Neuronal stem cell (in vitro differentiated cells): ENCODE measurements at regions not wholly inside any gene's neighbourhood (a gene's known extent, or its start where the extent isn't known, plus 50 kb on each side); places are given as distances from the start of the nearest gene placed in this dataset.

Source experiments
- DNase-seq: peaks from one replicate; pipeline ENCODE4 v3.0.0-alpha.2; 2013; ENCODE audit warnings: low spot score
- H2AFZ ChIP-seq: one replicate; pipeline ENCODE4 v1.6.1; 2013; ENCODE audit warnings: mild to moderate bottlenecking, low read length, inconsistent platforms
- H2AK5ac ChIP-seq: 2 replicates; pipeline ENCODE4 v1.6.1; 2013; ENCODE audit warnings: low read depth, mild to moderate bottlenecking, inconsistent platforms, low read length, moderate library complexity, mixed read lengths
- H2BK120ac ChIP-seq: 2 replicates; pipeline ENCODE4 v1.6.1; 2013; ENCODE audit warnings: low read depth, mild to moderate bottlenecking, inconsistent platforms, low read length, moderate library complexity, mixed read lengths
- H2BK12ac ChIP-seq: one replicate; pipeline ENCODE4 v1.6.1; 2013; ENCODE audit warnings: low read length, inconsistent platforms
- H2BK15ac ChIP-seq: 2 replicates; pipeline ENCODE4 v1.6.1; 2013; ENCODE audit warnings: mild to moderate bottlenecking, low read length, inconsistent platforms, mixed read lengths
- H2BK5ac ChIP-seq: one replicate; pipeline ENCODE4 v1.6.1; 2013; ENCODE audit warnings: inconsistent platforms, mild to moderate bottlenecking, low read length, moderate library complexity
- H3K14ac ChIP-seq: one replicate; pipeline ENCODE4 v1.6.1; 2013; ENCODE audit warnings: low read length, inconsistent platforms
- H3K18ac ChIP-seq: 2 replicates; pipeline ENCODE4 v1.6.1; 2013; ENCODE audit warnings: low read length, inconsistent platforms
- H3K23ac ChIP-seq: 2 replicates; pipeline ENCODE4 v1.6.1; 2013; ENCODE audit warnings: low read depth, mild to moderate bottlenecking, mixed read lengths, low read length, inconsistent platforms; ENCODE audit not compliant: poor library complexity
- H3K27ac ChIP-seq: replicated peaks from 3 replicates; pipeline ENCODE4 v1.5.1; 2013; ENCODE audit warnings: low read length, inconsistent platforms
- H3K27me3 ChIP-seq, 3 experiments: 2 replicates each; pipeline ENCODE4 v1.6.1; 2013; ENCODE audit warnings: low read length in 3 of 3, mild to moderate bottlenecking in 2 of 3, inconsistent platforms in 1 of 3, low read depth in 1 of 3, mixed read lengths in 1 of 3, moderate library complexity in 1 of 3; ENCODE audit not compliant: control insufficient read depth in 3 of 3, insufficient read depth in 3 of 3
- H3K36me3 ChIP-seq, 2 donors: replicated peaks in 1 of 2; 2 replicates each; pipeline ENCODE4 v1.6.1; 2013; ENCODE audit warnings: low read length in 2 of 2; ENCODE audit not compliant: control insufficient read depth in 2 of 2, insufficient read depth in 2 of 2
- H3K4ac ChIP-seq: 2 replicates; pipeline ENCODE4 v1.6.1; 2013; ENCODE audit warnings: inconsistent platforms, mild to moderate bottlenecking, low read length, moderate library complexity
- H3K4me1 ChIP-seq, 2 donors: 1 replicate in 1 of 2; 2 replicates in 1 of 2; pipeline ENCODE4 v1.6.1; 2013; ENCODE audit warnings: low read length in 2 of 2, low read depth in 1 of 2; ENCODE audit not compliant: control insufficient read depth in 2 of 2, insufficient read depth in 1 of 2
- H3K4me2 ChIP-seq: one replicate; pipeline ENCODE4 v1.6.1; 2013; ENCODE audit warnings: mild to moderate bottlenecking, low read length, inconsistent platforms; ENCODE audit not compliant: insufficient read depth, poor library complexity, severe bottlenecking
- H3K4me3 ChIP-seq, 2 donors: 2 replicates each; pipeline ENCODE4 v1.5.1; 2013; ENCODE audit warnings: low read length in 2 of 2, mild to moderate bottlenecking in 2 of 2, inconsistent platforms in 1 of 2, moderate library complexity in 1 of 2
- H3K79me1 ChIP-seq: one replicate; pipeline ENCODE4 v1.6.1; 2013; ENCODE audit warnings: low read depth, mild to moderate bottlenecking, inconsistent platforms, low read length, moderate library complexity
- H3K9ac ChIP-seq: one replicate; pipeline ENCODE4 v1.6.1; 2013; ENCODE audit warnings: mild to moderate bottlenecking, low read depth, low read length, inconsistent platforms; ENCODE audit not compliant: poor library complexity
- H3K9me3 ChIP-seq, 2 donors: replicated peaks in 1 of 2; 2 replicates each; pipeline versions ENCODE3 to v1.6.1; 2013; ENCODE audit warnings: low read length in 2 of 2, mild to moderate bottlenecking in 2 of 2, inconsistent platforms in 1 of 2, low read depth in 1 of 2, mixed read lengths in 1 of 2, moderate library complexity in 1 of 2; ENCODE audit not compliant: control insufficient read depth in 2 of 2, insufficient read depth in 1 of 2
- H4K8ac ChIP-seq: one replicate; pipeline ENCODE4 v1.6.1; 2013; ENCODE audit warnings: low read depth, mild to moderate bottlenecking, inconsistent platforms, low read length, moderate library complexity
- H4K91ac ChIP-seq: one replicate; pipeline ENCODE4 v1.6.1; 2013; ENCODE audit warnings: low read length, low read depth, mild to moderate bottlenecking, inconsistent platforms; ENCODE audit not compliant: poor library complexity
- WGBS, 2 donors: extraction: QIAGEN DNeasy Blood & Tissue Kit; methylation state at CpG; one replicate each; pipeline ENCODE4 v1.1.7; 2013; ENCODE audit warnings: missing lambda C conversion rate in 2 of 2, mixed read lengths in 1 of 2; ENCODE audit not compliant: insufficient read length in 2 of 2, insufficient replicate concordance in 1 of 2; ENCODE audit errors: extremely low coverage in 2 of 2; 5-methylcytosine and 5-hydroxymethylcytosine counted together

DNA sequence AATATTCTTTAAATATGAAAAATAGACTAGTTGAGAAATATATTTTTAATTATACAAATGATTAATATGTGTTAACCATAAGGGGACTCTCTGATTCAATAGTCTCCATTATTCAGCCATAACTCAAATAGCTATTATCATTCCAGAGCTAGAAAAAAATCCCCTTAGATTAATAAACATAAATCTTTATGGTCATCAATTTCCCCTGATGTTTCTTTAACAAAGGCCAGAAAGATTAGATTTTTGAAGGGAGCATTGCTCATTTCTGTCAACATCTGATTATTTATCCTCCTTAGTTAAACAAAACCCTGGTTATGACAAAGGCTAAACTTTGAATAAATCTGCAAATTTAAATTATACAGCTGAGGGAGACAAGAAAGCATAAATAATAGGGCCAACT is 215.7 kb downstream of the PLA2G4A start:
- H3K4me3 ChIP-seq = no peak overlapping the region
- no peak for DNase-seq
- H3K4me1 ChIP-seq = peaks cover 0 to 2% of the 10 kb centered on the region in 2 donors
- no peak overlapping the region for H2AFZ ChIP-seq
- H4K8ac ChIP-seq = no peak overlapping the region
- no peak overlapping the region for H3K23ac ChIP-seq
- no peak overlapping the region for H4K91ac ChIP-seq
- H3K18ac ChIP-seq = no peak overlapping the region
- no peak overlapping the region for H3K14ac ChIP-seq
- no peak overlapping the region for H2BK5ac ChIP-seq
- H2BK12ac ChIP-seq = no peak overlapping the region
- no peaks in the 10 kb centered on the region for H3K27me3 ChIP-seq
- H3K4ac ChIP-seq = no peak overlapping the region
- H2AK5ac ChIP-seq = no peak overlapping the region
- H3K27ac ChIP-seq = no peak overlapping the region
- H3K9ac ChIP-seq = no peak overlapping the region
- no peaks in the 10 kb centered on the region for H3K9me3 ChIP-seq
- no peak overlapping the region for H2BK15ac ChIP-seq
- H3K79me1 ChIP-seq = no peaks in the 10 kb centered on the region
- H3K4me2 ChIP-seq = no peak overlapping the region
- no peak overlapping the region for H2BK120ac ChIP-seq
- no peaks in the 10 kb centered on the region for H3K36me3 ChIP-seq

DNA sequence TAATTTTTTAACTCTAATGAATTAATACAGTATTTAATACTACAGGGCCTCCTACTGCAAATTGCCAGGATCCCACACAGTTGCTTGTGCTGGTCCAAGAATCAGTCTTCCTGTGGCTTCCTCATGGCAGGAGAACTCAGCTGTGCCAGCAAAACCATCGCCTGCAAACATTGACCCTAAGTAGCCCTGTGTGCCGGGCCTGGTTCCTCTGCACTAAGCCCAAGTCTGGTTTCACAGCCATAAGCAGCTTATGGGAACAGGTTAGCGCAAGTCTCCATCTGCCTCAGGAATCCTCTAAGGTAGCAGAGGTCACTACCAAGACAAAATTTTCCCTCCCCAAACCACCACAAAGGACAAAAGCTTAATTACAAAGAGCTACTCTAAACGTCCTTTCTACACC is 216.6 kb downstream of the PLA2G4A start:
- H3K23ac ChIP-seq = no peak overlapping the region
- H3K4me3 ChIP-seq = no peak overlapping the region
- no peak overlapping the region for H3K4ac ChIP-seq
- H3K27me3 ChIP-seq = no peaks in the 10 kb centered on the region
- H4K8ac ChIP-seq = no peak overlapping the region
- H3K9me3 ChIP-seq = no peaks in the 10 kb centered on the region
- WGBS, 2 donors = no CpG with 5 or more reads among the region's 4 CpGs
- H3K79me1 ChIP-seq = no peaks in the 10 kb centered on the region
- H3K36me3 ChIP-seq = no peaks in the 10 kb centered on the region
- no peak overlapping the region for H3K4me2 ChIP-seq
- no peak overlapping the region for H2BK120ac ChIP-seq
- H4K91ac ChIP-seq = no peak overlapping the region
- H3K4me1 ChIP-seq = peaks cover 0 to 2% of the 10 kb centered on the region in 2 donors
- no peak overlapping the region for H3K9ac ChIP-seq
- DNase-seq = no peak
- no peak overlapping the region for H3K18ac ChIP-seq
- H2BK15ac ChIP-seq = no peak overlapping the region
- no peak overlapping the region for H3K27ac ChIP-seq
- H3K14ac ChIP-seq = no peak overlapping the region
- no peak overlapping the region for H2BK12ac ChIP-seq
- H2AFZ ChIP-seq = no peak overlapping the region
- no peak overlapping the region for H2BK5ac ChIP-seq
- H2AK5ac ChIP-seq = no peak overlapping the region

GRCh38 chr1:187046293-187046692 is 217.5 kb downstream of the PLA2G4A start:
- Histone ChIP-seq H3K18ac (no peak overlapping the region), H3K9me3 (no peaks in the 10 kb centered on the region), H3K27ac (no peak overlapping the region), H2BK5ac (no peak overlapping the region), H3K4me2 (no peak overlapping the region), H2AK5ac (no peak overlapping the region), H3K4me3 (no peak overlapping the region), H3K36me3 (no peaks in the 10 kb centered on the region), H3K4ac (no peak overlapping the region), H3K9ac (no peak overlapping the region), H2BK12ac (no peak overlapping the region), H2AFZ (no peak overlapping the region), H3K4me1 (peaks cover 0 to 2% of the 10 kb centered on the region in 2 donors), H4K8ac (no peak overlapping the region), H2BK120ac (no peak overlapping the region), H3K14ac (no peak overlapping the region), H3K23ac (no peak overlapping the region), H2BK15ac (no peak overlapping the region), H3K27me3 (no peaks in the 10 kb centered on the region), H3K79me1 (no peaks in the 10 kb centered on the region), H4K91ac (no peak overlapping the region)
- no CpG with 5 or more reads among the region's 5 CpGs for WGBS, 2 donors
- DNase-seq = no peak

GRCh38 chr1:187047298-187047697 is 218.5 kb downstream of the PLA2G4A start:
- no peak overlapping the region for H3K4me3 ChIP-seq
- no peak overlapping the region for H2AK5ac ChIP-seq
- no CpG with 5 or more reads among the region's 5 CpGs for WGBS, 2 donors

More at GRCh38 chr1:187047298-187047697, 218.5 kb downstream of the PLA2G4A start:
- no peaks in the 10 kb centered on the region for H3K36me3 ChIP-seq
- no peak overlapping the region for H3K4ac ChIP-seq
- no peak overlapping the region for H2AFZ ChIP-seq
- no peaks in the 10 kb centered on the region for H3K27me3 ChIP-seq
- no peak overlapping the region for H4K91ac ChIP-seq
- no peak overlapping the region for H2BK12ac ChIP-seq
- H3K23ac ChIP-seq = no peak overlapping the region
- H3K4me2 ChIP-seq = no peak overlapping the region
- DNase-seq = no peak
- no peak overlapping the region for H3K14ac ChIP-seq
- peaks cover 0 to 2% of the 10 kb centered on the region in 2 donors for H3K4me1 ChIP-seq
- no peak overlapping the region for H3K9ac ChIP-seq
- H2BK5ac ChIP-seq = no peak overlapping the region
- H3K9me3 ChIP-seq = no peaks in the 10 kb centered on the region
- H2BK120ac ChIP-seq = no peak overlapping the region
- H3K27ac ChIP-seq = no peak overlapping the region
- H4K8ac ChIP-seq = no peak overlapping the region
- no peaks in the 10 kb centered on the region for H3K79me1 ChIP-seq
- H2BK15ac ChIP-seq = no peak overlapping the region
- no peak overlapping the region for H3K18ac ChIP-seq
